Bone marrow (tissue), 2 donors: ENCODE measurements at regions not wholly inside any gene's neighbourhood (a gene's known extent, or its start where the extent isn't known, plus 50 kb on each side); places are given as distances from the start of the nearest gene placed in this dataset.
A peak's percentile ranks its signal among the peaks of the same experiment; 100 is the strongest.

Experiments used
- DNase-seq, 2 donors: peaks; one replicate each; lab custom pipeline; 2025; lab: John Stamatoyannopoulos, UW

DNA sequence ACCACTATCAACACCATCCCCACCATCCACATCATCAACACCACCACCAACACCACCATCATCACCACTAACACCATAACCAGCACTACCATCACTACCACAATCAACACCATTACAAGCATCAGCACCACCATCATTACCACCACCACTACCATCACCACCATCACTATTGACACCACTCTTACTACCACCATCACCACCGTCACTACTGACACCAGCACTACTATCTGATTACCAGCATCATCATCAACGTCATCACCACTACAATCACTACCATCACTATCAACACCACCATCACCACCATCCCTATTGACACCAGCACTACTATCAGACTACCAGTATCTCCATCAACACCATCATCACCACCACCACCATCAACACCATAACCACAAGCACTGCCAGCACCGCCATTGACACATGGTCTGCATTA, 106.1 kb upstream of the RUNX3 start:
- no peak for DNase-seq

DNA sequence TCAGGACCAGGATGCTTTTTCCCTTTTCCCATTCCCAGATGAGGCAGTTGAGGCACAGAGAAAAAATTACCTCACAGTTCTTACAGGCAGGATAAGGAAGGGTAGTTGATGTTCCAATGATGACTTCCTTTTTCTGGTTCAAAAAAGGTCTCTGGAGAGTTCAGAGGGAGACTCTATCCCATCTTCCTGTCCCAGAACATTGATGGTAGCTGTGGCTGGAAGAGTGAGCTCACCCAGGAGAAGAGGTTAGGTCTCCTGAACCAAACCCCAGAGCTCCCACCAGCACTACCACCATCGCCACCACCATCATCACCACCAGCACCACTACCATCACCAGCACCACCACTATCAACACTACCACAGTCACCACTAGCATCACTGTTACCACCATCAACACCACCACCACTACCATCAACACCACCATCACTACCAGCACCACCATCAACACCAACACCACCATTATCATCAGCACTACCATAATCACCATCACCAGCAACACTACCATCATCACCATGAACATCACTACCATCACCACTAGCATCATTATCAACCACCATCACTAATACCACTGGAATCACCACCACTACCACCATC, 105.5 kb upstream of the RUNX3 start:
- no peak for DNase-seq

DNA sequence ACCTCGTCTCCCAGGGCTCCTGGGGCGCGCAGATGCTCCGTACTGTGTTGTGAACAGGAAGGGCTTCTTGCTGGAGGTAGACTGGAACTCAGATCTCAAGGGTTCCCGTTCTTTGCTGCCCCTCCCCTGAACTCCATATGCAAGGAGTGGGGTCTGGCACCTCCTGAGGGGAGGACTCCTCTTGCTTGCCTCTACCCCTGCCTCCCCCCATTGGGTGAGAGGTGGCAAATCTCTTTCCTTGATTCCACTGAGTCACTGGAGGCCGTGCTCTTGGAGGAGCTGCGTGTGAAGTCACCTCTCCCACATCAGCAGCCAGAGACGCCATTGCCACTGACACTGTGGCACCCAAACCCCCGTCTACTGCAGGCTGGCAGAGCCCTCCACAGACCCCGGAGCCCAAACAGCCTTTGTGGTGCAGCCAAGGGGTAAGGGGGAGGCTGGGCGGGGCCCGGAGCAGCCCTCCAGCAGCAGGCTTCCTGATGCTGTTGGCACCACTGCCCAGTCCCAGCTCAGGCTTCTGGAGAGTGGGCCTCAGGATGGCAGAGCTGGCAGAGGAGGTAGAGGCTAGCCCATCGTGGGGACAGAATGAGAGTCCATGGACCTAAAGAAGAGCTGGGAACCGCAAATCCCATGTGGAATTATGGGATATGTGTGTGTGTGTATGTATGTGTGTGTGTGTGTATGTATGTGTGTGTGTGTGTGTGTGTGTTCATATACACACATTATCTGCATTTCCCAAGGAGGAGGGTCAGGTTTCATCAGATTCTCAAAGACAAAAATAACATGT, 104.9 kb upstream of the RUNX3 start:
- DNase-seq = no peak

- peak; percentile 56 to 96 for DNase-seq
Measured at GRCh38 chr1:25033828-25034705, 104.0 kb upstream of the RUNX3 start.

DNA sequence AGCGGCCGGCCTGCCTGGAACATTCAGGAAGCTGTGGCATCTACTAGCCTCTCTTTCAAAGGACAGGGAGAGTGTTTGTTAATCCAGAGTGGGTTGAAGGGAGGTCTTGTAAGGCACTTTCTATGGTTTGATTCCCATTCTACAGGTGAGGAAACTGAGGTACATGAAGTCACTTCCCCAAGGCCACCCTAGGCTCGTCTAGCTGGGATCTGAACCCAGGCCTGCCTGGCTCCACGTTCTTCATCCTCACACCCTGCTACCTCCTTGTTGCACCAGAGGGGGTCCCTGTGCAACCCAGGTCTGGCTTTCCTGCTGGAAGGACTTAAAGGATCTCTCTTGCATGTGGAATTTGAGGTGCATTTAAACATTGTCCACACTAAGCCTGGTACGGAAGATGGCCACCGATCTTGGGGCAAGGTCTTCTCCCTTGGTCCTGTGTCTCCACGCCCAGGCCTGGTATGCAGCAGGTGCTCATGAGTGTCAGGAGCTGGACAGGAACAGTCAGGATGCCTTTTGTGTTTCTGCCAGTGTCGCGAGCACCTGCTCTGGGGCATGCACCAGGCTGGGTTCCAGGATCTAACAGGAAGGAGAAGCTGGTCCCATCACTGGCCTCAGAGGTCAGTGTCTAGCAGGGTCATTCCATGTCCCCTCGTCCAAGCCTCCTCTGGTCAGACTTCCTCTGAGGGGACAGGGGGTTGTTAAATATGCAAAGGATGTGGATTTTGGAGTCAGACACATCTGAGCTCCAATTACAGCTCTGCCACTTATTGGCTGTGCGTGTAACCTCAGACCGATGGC, 103.2 kb upstream of the RUNX3 start:
- DNase-seq = no peak

DNA sequence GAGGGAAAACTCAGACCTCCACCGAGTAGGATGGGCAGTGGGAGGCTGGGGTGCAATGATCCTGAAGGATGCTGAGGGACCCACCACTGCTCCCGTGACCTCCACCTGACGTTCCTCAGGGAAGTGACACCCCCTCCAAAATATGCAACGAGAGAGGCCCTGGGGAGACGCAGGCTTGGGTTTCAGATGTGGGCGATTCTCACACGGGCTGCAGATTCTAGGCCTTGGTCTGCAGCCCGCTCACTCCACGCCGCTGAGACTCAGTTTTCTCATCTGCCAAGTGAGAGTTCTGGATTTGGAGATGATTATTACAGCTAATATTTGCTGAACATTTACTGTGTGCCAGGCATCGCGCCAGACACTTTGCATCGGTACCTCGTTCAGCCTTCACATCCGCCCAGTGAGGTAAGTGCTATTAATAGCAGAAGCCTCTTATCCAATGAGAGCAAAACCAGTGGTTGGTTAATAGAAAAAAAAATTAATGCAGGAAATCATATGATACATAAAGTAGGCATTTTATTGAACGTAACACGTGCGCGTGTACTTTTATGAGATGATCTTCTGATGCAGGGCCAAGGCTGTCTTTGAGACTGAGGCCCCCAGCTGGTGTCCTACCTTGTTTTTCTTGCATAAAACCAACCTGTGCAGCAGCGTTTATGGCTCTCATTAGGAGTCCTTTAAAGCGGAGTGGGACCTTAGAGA, 102.0 kb upstream of the RUNX3 start:
- no peak for DNase-seq

GRCh38 chr1:25031601-25031965, 101.5 kb upstream of the RUNX3 start:
- no peak for DNase-seq

DNA sequence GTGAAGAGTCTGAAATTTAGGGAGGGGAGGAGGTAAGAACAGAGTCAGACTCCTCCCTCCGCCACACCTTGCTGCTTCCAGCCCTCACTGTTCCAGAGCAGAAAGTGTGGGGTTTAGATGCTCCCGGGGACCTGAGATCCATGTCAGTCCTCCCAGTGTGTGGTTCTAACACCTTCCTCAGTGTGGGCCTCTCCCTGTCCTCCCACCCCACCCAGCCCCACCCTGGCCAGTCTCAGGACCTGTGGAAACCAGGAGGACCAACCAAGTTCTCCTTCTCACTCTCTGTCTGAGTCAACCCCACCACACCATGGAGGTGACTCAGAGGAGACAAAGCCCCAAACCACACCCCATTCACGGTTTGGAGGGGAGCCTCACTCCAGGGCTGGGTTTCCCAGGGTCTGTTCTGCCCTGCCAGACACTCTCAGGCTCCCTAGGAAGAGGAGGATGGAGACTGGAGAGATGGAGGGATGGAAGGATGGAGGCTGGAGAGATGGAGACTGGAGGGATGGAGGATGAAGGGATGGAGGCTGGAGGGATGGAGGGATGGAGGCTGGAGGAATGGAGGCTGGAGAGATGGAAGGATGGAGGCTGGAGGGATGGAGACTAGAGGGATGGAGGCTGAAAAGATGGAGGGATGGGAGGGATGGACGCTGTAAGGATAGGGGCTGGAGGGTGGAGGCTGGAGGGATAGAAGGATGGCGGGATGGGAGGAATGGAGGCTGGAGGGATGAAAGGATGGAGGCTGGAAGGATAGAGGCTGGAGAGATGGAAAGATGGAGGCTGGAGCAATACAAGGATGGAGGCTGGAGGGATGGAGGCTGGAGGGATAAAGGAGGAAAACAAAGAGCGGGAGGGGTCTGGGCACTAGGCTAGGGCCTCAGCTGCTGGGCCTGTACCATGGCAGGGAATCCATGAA, 100.9 kb upstream of the RUNX3 start:
- peak; percentile 22 to 78 for DNase-seq

GRCh38 chr1:25030012-25030411, 99.9 kb upstream of the RUNX3 start:
- DNase-seq = no peak

GRCh38 chr1:25028907-25029599, 99.0 kb upstream of the RUNX3 start:
- no peak for DNase-seq

DNA sequence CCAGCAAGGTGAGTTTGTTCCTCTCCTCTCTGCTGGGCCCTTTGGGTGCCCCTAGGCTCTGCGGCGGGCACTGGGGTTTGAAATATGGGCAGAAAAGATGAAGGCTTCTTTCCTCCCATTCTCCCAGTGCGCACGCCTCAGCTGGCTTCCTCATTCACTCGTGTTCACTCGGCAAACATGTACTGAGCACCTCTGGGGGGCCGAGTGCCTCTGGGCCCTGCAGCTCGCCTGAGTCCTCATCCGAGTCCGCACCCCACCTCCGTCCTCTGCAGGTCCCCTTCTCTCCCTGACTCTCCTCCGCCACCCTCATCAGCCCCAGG, 98.5 kb upstream of the RUNX3 start:
- DNase-seq = no peak

DNA sequence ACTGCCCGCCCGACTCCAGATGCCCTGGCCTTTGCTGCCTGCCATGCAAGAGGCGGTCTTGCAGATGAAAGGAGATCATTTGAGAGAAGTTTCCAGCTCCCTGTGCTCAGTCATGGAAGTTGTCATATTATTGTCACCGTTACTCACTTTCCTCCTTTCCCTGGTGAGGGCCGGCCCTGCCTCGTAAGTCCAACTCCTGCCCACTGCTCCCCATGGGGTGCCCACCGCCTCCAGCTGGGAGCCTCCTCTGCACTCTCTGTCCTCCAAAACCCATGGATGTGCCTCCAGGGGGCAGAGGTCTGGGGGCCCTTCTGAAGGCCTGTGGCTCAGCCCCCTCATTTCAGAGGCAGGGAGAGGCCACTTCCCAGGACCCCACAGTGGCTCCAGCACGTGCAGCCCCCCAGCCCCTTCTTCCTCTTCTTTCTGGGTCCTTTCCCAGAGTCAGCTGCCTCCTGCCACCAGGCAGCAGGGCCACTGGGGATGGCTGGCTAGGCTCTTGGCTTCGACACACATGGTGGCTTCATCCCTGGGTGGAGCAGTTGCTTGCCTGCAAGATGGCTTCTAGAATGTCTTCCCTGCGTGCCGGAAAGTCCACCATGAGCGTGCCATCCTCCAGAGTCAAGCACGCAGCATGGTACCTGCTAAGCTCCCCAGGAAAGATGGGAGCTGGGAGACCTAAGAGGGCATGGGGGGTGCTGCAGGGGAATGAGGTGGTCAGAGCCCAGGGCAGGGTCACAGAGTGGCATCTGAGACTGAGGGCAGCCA, 97.9 kb upstream of the RUNX3 start:
- DNase-seq = no peak

DNA sequence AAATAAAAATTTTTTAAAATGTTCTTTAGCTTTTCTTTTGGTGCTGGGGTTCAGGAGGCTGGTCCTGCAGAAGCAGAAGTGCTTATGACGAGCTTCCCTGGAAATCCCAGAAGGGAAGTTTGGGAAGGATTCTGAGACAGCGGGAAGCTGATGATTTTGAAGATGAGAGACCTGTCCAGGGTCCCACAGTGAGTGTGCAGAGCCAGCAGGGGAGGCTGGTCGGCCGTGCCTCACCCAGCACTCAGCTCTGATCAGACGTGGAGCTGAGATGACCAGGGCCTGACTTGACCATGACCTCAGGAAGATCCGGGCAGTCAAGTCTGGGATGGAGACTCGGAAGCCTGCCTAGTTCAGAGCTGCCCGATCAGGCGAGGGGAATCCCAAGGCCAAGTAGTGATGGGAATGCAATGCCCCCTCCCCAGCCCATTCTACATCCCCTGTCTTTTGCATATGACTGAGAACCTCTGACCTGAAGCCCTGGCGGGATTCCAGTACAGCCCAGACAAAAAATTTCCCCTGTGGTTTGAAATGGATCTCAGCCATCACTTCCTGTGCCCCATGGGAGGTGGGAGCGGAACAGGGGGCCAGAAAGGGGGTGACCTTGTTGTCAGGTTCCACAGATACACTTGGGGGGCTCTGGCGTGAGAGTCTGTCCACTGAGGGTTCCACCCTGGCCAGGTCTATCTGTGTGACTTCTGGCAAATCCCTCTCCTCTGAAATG, 96.8 kb upstream of the RUNX3 start:
- no peak for DNase-seq

GRCh38 chr1:25026304-25026703, 96.2 kb upstream of the RUNX3 start:
- DNase-seq = no peak

DNA sequence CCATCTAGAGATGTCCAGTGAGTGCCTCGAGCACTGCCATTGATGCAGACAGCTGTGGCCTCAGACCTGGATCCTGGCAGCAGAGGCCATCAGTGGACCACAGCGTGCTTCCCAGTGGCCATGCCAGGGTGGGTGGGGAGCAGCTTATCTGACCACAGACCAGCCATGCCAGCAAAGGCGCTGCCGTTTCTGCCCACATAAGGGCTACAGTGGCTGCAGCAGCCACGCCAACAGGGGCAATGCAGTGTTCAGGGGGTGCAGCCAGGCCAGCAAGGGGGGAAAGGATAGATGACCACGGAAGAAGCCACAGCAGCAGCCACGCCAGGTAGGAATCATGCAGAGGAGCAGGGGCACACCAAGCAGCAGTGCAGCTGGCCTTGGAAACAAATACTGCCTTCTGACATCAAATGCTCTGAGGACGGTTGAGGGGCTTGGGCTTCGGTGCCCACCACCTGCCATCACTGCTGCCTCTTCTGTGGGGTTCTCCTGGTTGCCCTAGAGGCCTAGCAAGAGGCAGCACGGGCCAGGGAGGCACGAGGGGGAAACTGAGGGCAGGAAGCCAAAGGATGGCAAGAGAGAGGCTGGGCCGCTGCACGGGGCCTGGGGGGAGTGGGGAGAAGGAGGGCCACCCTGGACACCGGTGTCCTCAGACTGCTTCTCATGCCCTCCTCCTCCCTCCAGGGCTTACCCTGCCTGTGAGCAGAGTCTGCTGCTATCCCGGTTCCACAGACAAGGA, 94.7 kb upstream of the RUNX3 start:
- no peak for DNase-seq

GRCh38 chr1:25023826-25024225, 93.8 kb upstream of the RUNX3 start:
- no peak for DNase-seq

GRCh38 chr1:25023190-25023578, 93.1 kb upstream of the RUNX3 start:
- no peak for DNase-seq
